Stimulated activated naive CD8-positive, alpha-beta T cell treated with anti-CD3 and anti-CD28 coated beads, Interleukin-15, amount 100 ng/mL, for 72 hours (primary cell): ENCODE measurements at regions not wholly inside any gene's neighbourhood (a gene's known extent, or its start where the extent isn't known, plus 50 kb on each side); places are given as distances from the start of the nearest gene placed in this dataset.

Source experiments
- ATAC-seq: fragments of 150-1000 bp; cut with Tn5 transposase; 2 replicates; pipeline ENCODE4 v1.10.0; 2021; ENCODE audit warnings: mild to moderate bottlenecking, moderate library complexity
- DNase-seq, 2 donors: peaks; one replicate each; pipeline ENCODE4 v3.0.0; 2021 to 2022
- H3K27ac Mint-ChIP-seq, 2 donors: one replicate each; pipeline ENCODE4 v1.8.0; 2022; ENCODE audit warnings: mild to moderate bottlenecking in 2 of 2, mixed read lengths in 2 of 2, moderate library complexity in 2 of 2
- H3K27me3 Mint-ChIP-seq: one replicate; pipeline ENCODE4 v1.8.0; 2022; ENCODE audit warnings: mixed read lengths
- H3K4me1 Mint-ChIP-seq: one replicate; pipeline ENCODE4 v1.8.0; 2022; ENCODE audit warnings: mild to moderate bottlenecking, mixed read lengths
- H3K4me3 Mint-ChIP-seq, 2 donors: one replicate each; pipeline ENCODE4 v1.8.0; 2022; ENCODE audit warnings: mild to moderate bottlenecking in 2 of 2, mixed read lengths in 2 of 2, moderate library complexity in 1 of 2
- H3K9me3 Mint-ChIP-seq, 2 donors: one replicate each; pipeline ENCODE4 v1.8.0; 2022; ENCODE audit warnings: mixed read lengths in 2 of 2

- no peaks in the 10 kb centered on the region for H3K27me3 Mint-ChIP-seq
- no peak for DNase-seq
- H3K4me1 Mint-ChIP-seq: no peaks in the 10 kb centered on the region
- no peak overlapping the region for H3K4me3 Mint-ChIP-seq
- no peak for ATAC-seq
- no peak overlapping the region for H3K27ac Mint-ChIP-seq
- H3K9me3 Mint-ChIP-seq: peaks cover 0 to 28% of the 10 kb centered on the region in 2 donors
These were observed 75.0 kb upstream of the RNU6-1 start for GRCh38 chr15:67914537-67915460.

GRCh38 chr15:67915461-67916374 lies 75.9 kb upstream of the RNU6-1 start:
- no peak for DNase-seq
- Mint-ChIP-seq H3K27me3 (no peaks in the 10 kb centered on the region), H3K4me1 (no peaks in the 10 kb centered on the region), H3K27ac (no peak overlapping the region), H3K4me3 (no peak overlapping the region), H3K9me3 (peaks cover 0 to 30% of the 10 kb centered on the region in 2 donors)
- ATAC-seq: no peak

- peaks cover 0 to 26% of the 10 kb centered on the region in 2 donors for H3K9me3 Mint-ChIP-seq
- H3K27me3 Mint-ChIP-seq: no peaks in the 10 kb centered on the region
These were observed 76.7 kb upstream of the RNU6-1 start for GRCh38 chr15:67916565-67916964.

GRCh38 chr15:67917037-67917436 lies 77.2 kb upstream of the RNU6-1 start:
- DNase-seq (no peak), ATAC-seq (no peak)
- H3K9me3 Mint-ChIP-seq: peaks cover 0 to 22% of the 10 kb centered on the region in 2 donors
- no peak overlapping the region for H3K27ac Mint-ChIP-seq
- no peaks in the 10 kb centered on the region for H3K27me3 Mint-ChIP-seq
- no peaks in the 10 kb centered on the region for H3K4me1 Mint-ChIP-seq
- no peak overlapping the region for H3K4me3 Mint-ChIP-seq

More at GRCh38 chr15:67916565-67916964, 76.7 kb upstream of the RNU6-1 start:
- no peak overlapping the region for H3K4me3 Mint-ChIP-seq
- no peak for DNase-seq
- no peak for ATAC-seq
- H3K27ac Mint-ChIP-seq: no peak overlapping the region
- H3K4me1 Mint-ChIP-seq: no peaks in the 10 kb centered on the region

GRCh38 chr15:67917636-67918035 lies 77.8 kb upstream of the RNU6-1 start:
- Mint-ChIP-seq H3K27me3 (no peaks in the 10 kb centered on the region), H3K9me3 (peaks cover 0 to 22% of the 10 kb centered on the region in 2 donors), H3K4me3 (no peak overlapping the region), H3K27ac (no peak overlapping the region), H3K4me1 (no peaks in the 10 kb centered on the region)
- ATAC-seq: no peak
- DNase-seq: no peak

- ATAC-seq: no peak
- H3K27me3 Mint-ChIP-seq: no peaks in the 10 kb centered on the region
- no peak for DNase-seq
- H3K27ac Mint-ChIP-seq: no peak overlapping the region
- no peak overlapping the region for H3K4me3 Mint-ChIP-seq
- H3K9me3 Mint-ChIP-seq: peaks cover 0 to 22% of the 10 kb centered on the region in 2 donors
- no peaks in the 10 kb centered on the region for H3K4me1 Mint-ChIP-seq
These were observed 78.5 kb upstream of the RNU6-1 start for GRCh38 chr15:67918205-67918861.

GRCh38 chr15:67920524-67921240 lies 80.8 kb upstream of the RNU6-1 start:
- Mint-ChIP-seq H3K27me3 (no peaks in the 10 kb centered on the region), H3K9me3 (peaks cover 11 to 39% of the 10 kb centered on the region in 2 donors), H3K4me3 (no peak overlapping the region), H3K27ac (no peak overlapping the region), H3K4me1 (no peaks in the 10 kb centered on the region)
- no peak for ATAC-seq
- no peak for DNase-seq

GRCh38 chr15:67922106-67922675 lies 82.3 kb upstream of the RNU6-1 start:
- H3K4me3 Mint-ChIP-seq: no peak overlapping the region
- peaks cover 11 to 39% of the 10 kb centered on the region in 2 donors for H3K9me3 Mint-ChIP-seq
- no peak overlapping the region for H3K27ac Mint-ChIP-seq
- no peaks in the 10 kb centered on the region for H3K4me1 Mint-ChIP-seq
- ATAC-seq: no peak
- H3K27me3 Mint-ChIP-seq: no peaks in the 10 kb centered on the region
- DNase-seq: no peak

- ATAC-seq (no peak), DNase-seq (no peak)
- no peak overlapping the region for H3K4me3 Mint-ChIP-seq
- no peaks in the 10 kb centered on the region for H3K27me3 Mint-ChIP-seq
- no peaks in the 10 kb centered on the region for H3K4me1 Mint-ChIP-seq
- H3K9me3 Mint-ChIP-seq: peaks cover 11 to 35% of the 10 kb centered on the region in 2 donors
- no peak overlapping the region for H3K27ac Mint-ChIP-seq
These were observed 83.4 kb upstream of the RNU6-1 start for GRCh38 chr15:67922971-67923945.

GRCh38 chr15:67924359-67924974 lies 84.6 kb upstream of the RNU6-1 start:
- no peak overlapping the region for H3K4me3 Mint-ChIP-seq
- peaks cover 11 to 25% of the 10 kb centered on the region in 2 donors for H3K9me3 Mint-ChIP-seq
- ATAC-seq: no peak
- no peak for DNase-seq
- no peaks in the 10 kb centered on the region for H3K4me1 Mint-ChIP-seq
- no peak overlapping the region for H3K27ac Mint-ChIP-seq
- no peaks in the 10 kb centered on the region for H3K27me3 Mint-ChIP-seq

- H3K4me3 Mint-ChIP-seq: no peak overlapping the region
- no peak overlapping the region for H3K27ac Mint-ChIP-seq
- no peaks in the 10 kb centered on the region for H3K4me1 Mint-ChIP-seq
- ATAC-seq: no peak
- peaks cover 11 to 18% of the 10 kb centered on the region in 2 donors for H3K9me3 Mint-ChIP-seq
- no peaks in the 10 kb centered on the region for H3K27me3 Mint-ChIP-seq
- no peak for DNase-seq
These were observed 85.3 kb upstream of the RNU6-1 start for GRCh38 chr15:67925182-67925581.

- ATAC-seq (no peak), DNase-seq (no peak)
- Mint-ChIP-seq H3K4me1 (no peaks in the 10 kb centered on the region), H3K4me3 (no peak overlapping the region), H3K27ac (no peak overlapping the region), H3K9me3 (peaks cover 11 to 17% of the 10 kb centered on the region in 2 donors), H3K27me3 (no peaks in the 10 kb centered on the region)
These were observed 87.8 kb upstream of the RNU6-1 start for GRCh38 chr15:67927501-67928168.

- Mint-ChIP-seq H3K27me3 (no peaks in the 10 kb centered on the region), H3K4me1 (no peaks in the 10 kb centered on the region), H3K9me3 (peaks cover 11 to 14% of the 10 kb centered on the region in 2 donors), H3K4me3 (no peak overlapping the region), H3K27ac (no peak overlapping the region)
- ATAC-seq (no peak), DNase-seq (no peak)
These were observed 88.8 kb upstream of the RNU6-1 start for GRCh38 chr15:67928666-67929065.
